Liver (tissue), 8 donors: ENCODE measurements at regions not wholly inside any gene's neighbourhood (a gene's known extent, or its start where the extent isn't known, plus 50 kb on each side); places are given as distances from the start of the nearest gene placed in this dataset.

Experiments used
- DNase-seq: peaks from one replicate; pipeline ENCODE4 v3.0.0-alpha.2; 2017; ENCODE audit warnings: low spot score
- H3K27ac ChIP-seq, 2 donors: one replicate each; pipeline ENCODE4 v1.7.0; 2013; ENCODE audit warnings: inconsistent platforms in 2 of 2, low read length in 2 of 2, control low read depth in 1 of 2, low read depth in 1 of 2, mild to moderate bottlenecking in 1 of 2
- H3K27me3 ChIP-seq, 4 donors: one replicate each; pipeline versions ENCODE4 v1.6.1 to v1.7.0; 2013; ENCODE audit warnings: low read length in 3 of 4, inconsistent platforms in 1 of 4, mild to moderate bottlenecking in 1 of 4, moderate library complexity in 1 of 4; ENCODE audit not compliant: control insufficient read depth in 4 of 4, insufficient read depth in 4 of 4
- H3K36me3 ChIP-seq, 4 donors: one replicate each; pipeline versions ENCODE4 v1.6.1 to v1.7.0; 2013; ENCODE audit warnings: low read length in 3 of 4, mild to moderate bottlenecking in 3 of 4, low read depth in 1 of 4, moderate library complexity in 1 of 4; ENCODE audit not compliant: control insufficient read depth in 4 of 4, insufficient read depth in 3 of 4
- H3K4me1 ChIP-seq, 4 donors: one replicate each; pipeline versions ENCODE4 v1.6.1 to v1.7.0; 2013; ENCODE audit warnings: low read length in 3 of 4, mild to moderate bottlenecking in 3 of 4, moderate library complexity in 1 of 4; ENCODE audit not compliant: control insufficient read depth in 4 of 4, insufficient read depth in 4 of 4
- H3K4me3 ChIP-seq, 3 donors: one replicate each; pipeline versions ENCODE4 v1.6.1 to v1.7.0; 2013; ENCODE audit warnings: low read length in 3 of 3, control low read depth in 1 of 3, low read depth in 1 of 3, mild to moderate bottlenecking in 1 of 3
- H3K9ac ChIP-seq, 2 donors: one replicate each; pipeline ENCODE4 v1.7.0; 2013; ENCODE audit warnings: low read length in 2 of 2, mild to moderate bottlenecking in 2 of 2, moderate library complexity in 2 of 2, control low read depth in 1 of 2, low read depth in 1 of 2
- H3K9me3 ChIP-seq, 4 donors: one replicate each; pipeline versions ENCODE4 v1.6.1 to v1.7.0; 2013; ENCODE audit warnings: low read length in 3 of 4; ENCODE audit not compliant: control insufficient read depth in 4 of 4
- ATF3 ChIP-seq: IDR thresholded peaks from 2 replicates; pipeline ENCODE4 v1.6.1; 2016; ENCODE audit warnings: antibody characterized with exemption
- CTCF ChIP-seq: fragments of 150-350 bp; IDR thresholded peaks from 2 replicates; pipeline ENCODE4 v1.5.1; 2017; ENCODE audit warnings: improper control_type of control experiment, low read depth, low read length; ENCODE audit not compliant: missing input control
- EGR1 ChIP-seq, 2 donors: IDR thresholded peaks; 2 replicates each; pipeline ENCODE4 v1.6.1; 2016 to 2018; ENCODE audit warnings: antibody characterized with exemption in 2 of 2, low read depth in 2 of 2
- FOXA2 ChIP-seq: IDR thresholded peaks from 2 replicates; pipeline ENCODE4 v1.6.1; 2016; ENCODE audit warnings: antibody characterized with exemption
- GABPA ChIP-seq, 2 donors: IDR thresholded peaks in 1 of 2; conservative IDR thresholded peaks in 1 of 2; 2 replicates each; pipeline ENCODE4 v1.6.1; 2016; ENCODE audit warnings: antibody characterized with exemption in 2 of 2, mild to moderate bottlenecking in 1 of 2, moderate library complexity in 1 of 2
- HNF4A ChIP-seq, 2 donors: conservative IDR thresholded peaks; 2 replicates each; pipeline ENCODE4 v1.6.1; 2016; ENCODE audit warnings: antibody characterized with exemption in 2 of 2, mild to moderate bottlenecking in 2 of 2
- HNF4G ChIP-seq: IDR thresholded peaks from 2 replicates; pipeline ENCODE4 v1.6.1; 2016; ENCODE audit warnings: antibody characterized with exemption
- JUND ChIP-seq, 2 donors: IDR thresholded peaks; 2 replicates each; pipeline ENCODE4 v1.6.1; 2016; ENCODE audit warnings: antibody characterized with exemption in 2 of 2
- MAX ChIP-seq: IDR thresholded peaks from 2 replicates; pipeline ENCODE4 v1.6.1; 2016; ENCODE audit warnings: antibody characterized with exemption
- NR2F2 ChIP-seq: IDR thresholded peaks from 2 replicates; pipeline ENCODE4 v1.6.1; 2016; ENCODE audit warnings: antibody characterized with exemption
- RAD21 ChIP-seq, 2 donors: IDR thresholded peaks; 2 replicates each; pipeline ENCODE4 v1.6.1; 2016; ENCODE audit warnings: antibody characterized with exemption in 2 of 2, mild to moderate bottlenecking in 2 of 2
- REST ChIP-seq: IDR thresholded peaks from 2 replicates; pipeline ENCODE4 v1.6.1; 2016; ENCODE audit warnings: antibody characterized with exemption, mild to moderate bottlenecking
- RXRA ChIP-seq, 2 donors: IDR thresholded peaks; 2 replicates each; pipeline ENCODE4 v1.6.1; 2017 to 2018; ENCODE audit warnings: antibody characterized with exemption in 2 of 2, mild to moderate bottlenecking in 1 of 2
- SP1 ChIP-seq: IDR thresholded peaks from 2 replicates; pipeline ENCODE4 v1.6.1; 2018; ENCODE audit warnings: antibody characterized with exemption, mild to moderate bottlenecking
- TAF1 ChIP-seq: conservative IDR thresholded peaks from 2 replicates; pipeline ENCODE4 v1.6.1; 2016; ENCODE audit warnings: antibody characterized with exemption, mild to moderate bottlenecking
- YY1 ChIP-seq: IDR thresholded peaks from 2 replicates; pipeline ENCODE4 v1.6.1; 2016; ENCODE audit warnings: antibody characterized with exemption, mild to moderate bottlenecking
- ZBTB33 ChIP-seq: IDR thresholded peaks from 2 replicates; pipeline ENCODE4 v1.6.1; 2016; ENCODE audit warnings: antibody characterized with exemption
- WGBS: extraction: QIAGEN DNeasy Blood & Tissue Kit; methylation state at CpG from one replicate; pipeline ENCODE4 v1.1.7; 2013; 5-methylcytosine and 5-hydroxymethylcytosine counted together
- donor health status: healthy.
- donor health status: healthy.
- donor health status: healthy.
- donor health status: healthy.
- donor health status: healthy.

- TF ChIP-seq JUND (IDR thresholded peaks at IDR 0.05): no peak
- TF ChIP-seq HNF4G: no peak
- no peak for TF ChIP-seq ATF3
- no peak for TF ChIP-seq RAD21 (IDR thresholded peaks at IDR 0.05)
- TF ChIP-seq NR2F2: no peak
- TF ChIP-seq CTCF: no peak
- no peak for TF ChIP-seq YY1
- no peak for TF ChIP-seq TAF1
- TF ChIP-seq RXRA (IDR thresholded peaks at IDR 0.05): no peak
- TF ChIP-seq REST: no peak
- TF ChIP-seq SP1: no peak
- no peak for TF ChIP-seq GABPA (IDR thresholded peaks at IDR 0.05 in 1 of 2, conservative IDR thresholded peaks at IDR 0.05 in 1 of 2)
- no peaks in the 10 kb centered on the region for H3K36me3 ChIP-seq
- H3K9me3 ChIP-seq: no peaks in the 10 kb centered on the region
These were observed 98.9 kb downstream of the SPRY1 start for GRCh38 chr4:123495530-123495929.

GRCh38 chr4:123496421-123496820 is 99.8 kb downstream of the SPRY1 start:
- no peaks in the 10 kb centered on the region for H3K4me1 ChIP-seq
- no peak overlapping the region for H3K27ac ChIP-seq
- H3K9me3 ChIP-seq: no peaks in the 10 kb centered on the region
- H3K4me3 ChIP-seq: no peak overlapping the region
- H3K36me3 ChIP-seq: no peaks in the 10 kb centered on the region
- WGBS: 81% methylated on average over 4 of the region's 4 CpGs
- no peak overlapping the region for H3K9ac ChIP-seq
- DNase-seq: no peak
- H3K27me3 ChIP-seq: peaks cover 0 to 3% (median 0%) of the 10 kb centered on the region in 4 donors
- TF ChIP-seq NR2F2 (no peak), CTCF (no peak), RXRA (IDR thresholded peaks at IDR 0.05) (no peak), GABPA (IDR thresholded peaks at IDR 0.05 in 1 of 2, conservative IDR thresholded peaks at IDR 0.05 in 1 of 2) (no peak), HNF4A (conservative IDR thresholded peaks at IDR 0.05) (no peak), FOXA2 (no peak), ZBTB33 (no peak), ATF3 (no peak), MAX (no peak), REST (no peak), HNF4G (no peak), EGR1 (IDR thresholded peaks at IDR 0.05; ENCODE audit: low read depth in 2 of 2) (no peak), SP1 (no peak), YY1 (no peak), TAF1 (no peak), RAD21 (IDR thresholded peaks at IDR 0.05) (no peak)

More at GRCh38 chr4:123495530-123495929, 98.9 kb downstream of the SPRY1 start:
- no peak for DNase-seq
- Histone ChIP-seq H3K27ac (no peak overlapping the region), H3K4me3 (no peak overlapping the region), H3K27me3 (peaks cover 0 to 3% (median 0%) of the 10 kb centered on the region in 4 donors), H3K4me1 (no peaks in the 10 kb centered on the region), H3K9ac (no peak overlapping the region)
- 94% methylated on average over 2 of the region's 2 CpGs for WGBS
